OCI-LY3 (cell line): ENCODE measurements at regions not wholly inside any gene's neighbourhood (a gene's known extent, or its start where the extent isn't known, plus 50 kb on each side); places are given as distances from the start of the nearest gene placed in this dataset.

Experiments
- EZH2phosphoT487 ChIP-seq: fragments of 200-600 bp; shearing (Covaris generic); IDR thresholded peaks from 2 replicates; pipeline ENCODE4 v1.6.1; 2018; ENCODE audit warnings: antibody characterized with exemption, mixed run types, low read depth
- TF ChIP-seq, protein P1 (sequence below): fragments of 200-600, 300-600 bp; sonication (generic); IDR thresholded peaks from 2 replicates; pipeline ENCODE4 v1.5.1; 2014; ENCODE audit warnings: antibody characterized with exemption, low read length, low read depth

GRCh38 chr6:126665551-126665950 is 325.6 kb downstream of the CENPW start:
- TF ChIP-seq, protein P1, sequence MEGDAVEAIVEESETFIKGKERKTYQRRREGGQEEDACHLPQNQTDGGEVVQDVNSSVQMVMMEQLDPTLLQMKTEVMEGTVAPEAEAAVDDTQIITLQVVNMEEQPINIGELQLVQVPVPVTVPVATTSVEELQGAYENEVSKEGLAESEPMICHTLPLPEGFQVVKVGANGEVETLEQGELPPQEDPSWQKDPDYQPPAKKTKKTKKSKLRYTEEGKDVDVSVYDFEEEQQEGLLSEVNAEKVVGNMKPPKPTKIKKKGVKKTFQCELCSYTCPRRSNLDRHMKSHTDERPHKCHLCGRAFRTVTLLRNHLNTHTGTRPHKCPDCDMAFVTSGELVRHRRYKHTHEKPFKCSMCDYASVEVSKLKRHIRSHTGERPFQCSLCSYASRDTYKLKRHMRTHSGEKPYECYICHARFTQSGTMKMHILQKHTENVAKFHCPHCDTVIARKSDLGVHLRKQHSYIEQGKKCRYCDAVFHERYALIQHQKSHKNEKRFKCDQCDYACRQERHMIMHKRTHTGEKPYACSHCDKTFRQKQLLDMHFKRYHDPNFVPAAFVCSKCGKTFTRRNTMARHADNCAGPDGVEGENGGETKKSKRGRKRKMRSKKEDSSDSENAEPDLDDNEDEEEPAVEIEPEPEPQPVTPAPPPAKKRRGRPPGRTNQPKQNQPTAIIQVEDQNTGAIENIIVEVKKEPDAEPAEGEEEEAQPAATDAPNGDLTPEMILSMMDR, result no peak
- TF ChIP-seq EZH2phosphoT487, result no peak
